Ovary (tissue), 7 donors: ENCODE measurements at regions not wholly inside any gene's neighbourhood (a gene's known extent, or its start where the extent isn't known, plus 50 kb on each side); places are given as distances from the start of the nearest gene placed in this dataset.

Experiments
- DNase-seq, 5 donors: peaks; one replicate each; pipeline ENCODE4 v3.0.0-alpha.2; 2019 to 2020
- H3K27ac ChIP-seq, 2 donors: fragments of 200-600 bp; one replicate each; pipeline versions ENCODE4 v1.5.1 to v1.8.0; 2019 to 2022
- H3K27me3 ChIP-seq: fragments of 200-600 bp; one replicate; pipeline ENCODE4 v1.8.0; 2022
- H3K36me3 ChIP-seq: fragments of 200-600 bp; sonication (generic); one replicate; pipeline ENCODE4 v1.5.1; 2019
- H3K4me1 ChIP-seq: one replicate; pipeline ENCODE4 v1.8.1; 2013; ENCODE audit warnings: mild to moderate bottlenecking, moderate library complexity; ENCODE audit not compliant: insufficient read depth
- H3K4me3 ChIP-seq: fragments of 200-600 bp; sonication (generic); one replicate; pipeline ENCODE4 v1.5.1; 2017
- H3K9me3 ChIP-seq, 2 donors: fragments of 200-600 bp in 1 of 2; sonication (generic) in 1 of 2; one replicate each; pipeline versions ENCODE4 v1.5.1 to v1.8.1; 2013 to 2019; ENCODE audit warnings: mild to moderate bottlenecking in 1 of 2, moderate library complexity in 1 of 2
- EP300 ChIP-seq: sonication (generic); formaldehyde crosslinking; IDR thresholded peaks from one replicate; pipeline ENCODE4 v1.6.1; 2017; ENCODE audit warnings: antibody characterized with exemption
- POLR2A ChIP-seq: fragments of 450-650 bp; IDR thresholded peaks from one replicate; pipeline ENCODE4 v1.6.1; 2017; ENCODE audit warnings: antibody characterized with exemption, mild to moderate bottlenecking, moderate library complexity
- WGBS, 3 donors: extraction: QIAGEN DNeasy Blood & Tissue Kit in 1 of 3; methylation state at CpG; one replicate each; pipeline versions ENCODE4 v1.1.5 to v1.1.7; 2013 to 2017; 5-methylcytosine and 5-hydroxymethylcytosine counted together
- intact Hi-C, 4 donors: fragments of 100-400 bp; cut with DNase I; formaldehyde crosslinking; loops; one replicate each; pipeline versions ENCODE4 v1.11.0 to v1.15.1; 2022 to 2023
- TF ChIP-seq, protein P1 (sequence below), 3 donors: fragments of 450-650 bp in 2 of 3; fragments of 200-600 bp in 1 of 3; IDR thresholded peaks; one replicate each; pipeline versions ENCODE4 v1.5.1 to v1.8.0; 2016 to 2022; ENCODE audit warnings: antibody characterized with exemption in 3 of 3, mild to moderate bottlenecking in 1 of 3
- donor health status: DM: no; HTN: no; CAD: no; lungs with moderate emphysema.
- donor health status: DM: no; HTN: no; CAD: no.
- donor health status: Bipolar disorder and iron deficiency.
- donor health status: DM: no; HTN: no; CAD: no.
- donor health status: DM: yes; HTN: yes; CAD: no.

DNA sequence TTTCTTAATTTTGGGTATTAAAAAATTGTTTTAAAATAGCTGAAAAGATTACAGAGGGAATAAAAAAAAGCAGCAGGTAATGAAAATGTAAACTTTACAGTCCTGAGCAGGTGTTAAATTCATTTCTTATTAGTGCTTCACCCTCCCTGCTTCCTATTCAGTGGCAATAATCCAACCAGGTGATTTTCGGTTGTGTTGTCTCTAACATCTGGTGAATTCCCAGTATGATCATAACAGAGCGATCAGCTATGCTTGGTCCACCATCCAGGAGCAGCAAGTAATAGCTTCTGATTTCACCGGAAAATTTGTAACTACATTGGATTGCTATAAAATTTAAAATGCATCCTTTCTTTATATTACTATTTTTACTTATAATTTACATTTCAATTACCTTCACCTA is 673.1 kb downstream of the SOCS6 start:
- 86 to 87% (median 86%) methylated on average over 3 of the region's 3 CpGs for WGBS, 3 donors
- H3K36me3 ChIP-seq: no peaks in the 10 kb centered on the region
- H3K4me3 ChIP-seq: no peak overlapping the region
- intact Hi-C loops: no loop called here
- no peak for DNase-seq
- no peaks in the 10 kb centered on the region for H3K4me1 ChIP-seq
- TF ChIP-seq, protein P1, sequence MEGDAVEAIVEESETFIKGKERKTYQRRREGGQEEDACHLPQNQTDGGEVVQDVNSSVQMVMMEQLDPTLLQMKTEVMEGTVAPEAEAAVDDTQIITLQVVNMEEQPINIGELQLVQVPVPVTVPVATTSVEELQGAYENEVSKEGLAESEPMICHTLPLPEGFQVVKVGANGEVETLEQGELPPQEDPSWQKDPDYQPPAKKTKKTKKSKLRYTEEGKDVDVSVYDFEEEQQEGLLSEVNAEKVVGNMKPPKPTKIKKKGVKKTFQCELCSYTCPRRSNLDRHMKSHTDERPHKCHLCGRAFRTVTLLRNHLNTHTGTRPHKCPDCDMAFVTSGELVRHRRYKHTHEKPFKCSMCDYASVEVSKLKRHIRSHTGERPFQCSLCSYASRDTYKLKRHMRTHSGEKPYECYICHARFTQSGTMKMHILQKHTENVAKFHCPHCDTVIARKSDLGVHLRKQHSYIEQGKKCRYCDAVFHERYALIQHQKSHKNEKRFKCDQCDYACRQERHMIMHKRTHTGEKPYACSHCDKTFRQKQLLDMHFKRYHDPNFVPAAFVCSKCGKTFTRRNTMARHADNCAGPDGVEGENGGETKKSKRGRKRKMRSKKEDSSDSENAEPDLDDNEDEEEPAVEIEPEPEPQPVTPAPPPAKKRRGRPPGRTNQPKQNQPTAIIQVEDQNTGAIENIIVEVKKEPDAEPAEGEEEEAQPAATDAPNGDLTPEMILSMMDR (IDR thresholded peaks at IDR 0.05): no peak
- no peak for TF ChIP-seq EP300
- TF ChIP-seq POLR2A: no peak
- no peaks in the 10 kb centered on the region for H3K27me3 ChIP-seq
- H3K27ac ChIP-seq: no peak overlapping the region
- no peaks in the 10 kb centered on the region for H3K9me3 ChIP-seq

DNA sequence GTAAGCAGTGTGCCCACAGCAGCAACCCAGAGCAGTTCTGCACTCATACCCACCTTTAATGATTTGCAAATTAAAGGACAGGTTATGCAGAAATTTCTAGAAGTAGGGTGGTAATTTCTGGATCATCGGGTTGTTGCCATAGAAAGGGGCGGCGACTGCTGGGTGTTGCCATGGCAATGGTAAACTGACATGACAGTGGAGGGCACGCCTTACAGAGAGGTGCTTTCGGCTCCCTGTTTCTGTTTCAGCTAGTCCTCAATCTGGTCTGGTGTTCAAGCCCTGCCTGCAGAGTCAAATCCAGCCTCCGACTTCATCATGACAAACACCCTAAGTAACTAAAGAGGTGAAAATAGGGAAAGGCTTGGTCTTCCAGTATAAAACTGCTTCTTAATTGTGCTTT is 667.7 kb downstream of the SOCS6 start:
- WGBS, 3 donors: 75 to 90% (median 79%) methylated on average over 6 of the region's 6 CpGs
- no peak for DNase-seq
- H3K27me3 ChIP-seq: no peaks in the 10 kb centered on the region
- no peaks in the 10 kb centered on the region for H3K9me3 ChIP-seq
- H3K4me3 ChIP-seq: no peak overlapping the region
- no peaks in the 10 kb centered on the region for H3K4me1 ChIP-seq
- TF ChIP-seq EP300 (no peak), POLR2A (no peak)
- TF ChIP-seq, protein P1 (IDR thresholded peaks at IDR 0.05): no peak
- no peak overlapping the region for H3K27ac ChIP-seq
- no peaks in the 10 kb centered on the region for H3K36me3 ChIP-seq
- intact Hi-C loops: no loop called here

DNA sequence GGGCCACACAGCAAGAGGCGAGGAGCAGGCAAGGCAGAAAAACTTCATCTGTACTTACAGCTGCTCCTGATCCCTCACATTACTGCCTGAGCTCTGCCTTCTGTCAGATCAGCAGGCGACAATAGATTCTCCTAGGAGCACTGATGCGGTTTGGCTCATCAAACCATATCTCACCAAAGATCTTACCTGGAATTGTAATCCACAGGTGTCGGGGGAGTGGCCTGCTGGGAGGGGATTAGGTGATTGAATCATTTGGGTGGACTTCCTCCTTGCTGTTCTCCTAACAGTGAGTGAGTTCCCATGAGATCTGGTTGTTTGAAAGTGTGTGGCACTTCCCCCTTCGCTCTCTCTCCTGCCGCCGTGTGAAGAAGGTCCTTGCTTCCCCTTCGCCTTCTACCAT is 647.3 kb downstream of the SOCS6 start:
- 80 to 86% (median 85%) methylated on average over 8 of the region's 8 CpGs for WGBS, 3 donors
- Histone ChIP-seq H3K27me3 (no peaks in the 10 kb centered on the region), H3K9me3 (no peaks in the 10 kb centered on the region), H3K4me1 (no peaks in the 10 kb centered on the region), H3K4me3 (no peak overlapping the region), H3K36me3 (no peaks in the 10 kb centered on the region), H3K27ac (no peak overlapping the region)
- DNase-seq: no peak
- intact Hi-C loops: no loop called here
- no peak for TF ChIP-seq EP300
- no peak for TF ChIP-seq POLR2A
- TF ChIP-seq, protein P1 (IDR thresholded peaks at IDR 0.05): no peak

DNA sequence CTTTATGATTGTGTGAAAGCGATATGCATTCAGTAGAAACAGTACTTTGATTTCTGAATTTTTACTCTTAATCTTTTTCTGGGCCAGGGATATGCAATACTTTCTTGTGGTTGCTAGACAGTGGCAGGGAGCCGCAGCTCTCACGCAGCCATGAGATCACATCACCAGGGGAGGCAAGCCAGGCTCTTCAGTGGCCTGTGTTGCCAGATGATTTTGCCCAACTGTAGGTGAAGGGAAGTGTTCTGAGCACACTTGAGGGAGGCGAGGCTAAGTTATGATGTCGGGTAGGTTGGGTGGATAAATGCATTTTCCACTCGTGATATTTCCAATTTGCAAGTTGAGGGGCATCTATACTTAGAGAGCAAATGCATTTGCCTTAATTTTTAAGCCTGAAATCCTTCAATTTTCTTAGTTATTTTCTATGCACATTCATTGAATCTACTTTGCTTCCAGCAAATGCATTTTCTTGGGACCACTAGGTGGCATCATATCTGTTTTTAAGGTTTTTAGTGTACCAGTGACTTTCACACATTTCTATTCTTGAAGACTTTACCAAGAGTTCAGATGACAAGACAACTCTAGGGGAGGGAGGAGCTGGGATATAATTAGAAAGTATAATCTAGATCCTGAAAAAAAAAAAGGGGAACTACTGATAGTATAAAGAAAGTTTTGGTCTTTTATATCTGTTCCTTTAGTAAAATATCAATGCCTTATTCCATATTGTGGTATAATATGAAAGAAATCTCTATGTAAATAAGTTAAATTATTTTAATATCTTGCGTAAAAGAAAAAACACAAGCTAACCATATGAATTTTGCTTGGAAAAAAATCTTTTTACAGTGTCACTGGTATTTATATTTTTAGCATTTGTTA is 643.3 kb downstream of the SOCS6 start:
- 48 to 57% (median 50%) methylated on average over 7 of the region's 7 CpGs for WGBS, 3 donors
- no peaks in the 10 kb centered on the region for H3K4me1 ChIP-seq
- H3K4me3 ChIP-seq: no peak overlapping the region
- H3K27me3 ChIP-seq: no peaks in the 10 kb centered on the region
- no peak overlapping the region for H3K27ac ChIP-seq
- TF ChIP-seq EP300 (no peak), POLR2A (no peak)
- TF ChIP-seq, protein P1 (IDR thresholded peaks at IDR 0.05): no peak
- DNase-seq: no peak
- intact Hi-C loops: no loop called here
- no peaks in the 10 kb centered on the region for H3K9me3 ChIP-seq
- H3K36me3 ChIP-seq: no peaks in the 10 kb centered on the region
